ENCODE measurements at regions not wholly inside any gene's neighbourhood (a gene's known extent, or its start where the extent isn't known, plus 50 kb on each side); places are given as distances from the start of the nearest gene placed in this dataset.
"Not testable (repeated sequence)": the region's sequence is repeated elsewhere in the genome, so short reads cannot be mapped to it uniquely, and the experiment has no call there.

DNA sequence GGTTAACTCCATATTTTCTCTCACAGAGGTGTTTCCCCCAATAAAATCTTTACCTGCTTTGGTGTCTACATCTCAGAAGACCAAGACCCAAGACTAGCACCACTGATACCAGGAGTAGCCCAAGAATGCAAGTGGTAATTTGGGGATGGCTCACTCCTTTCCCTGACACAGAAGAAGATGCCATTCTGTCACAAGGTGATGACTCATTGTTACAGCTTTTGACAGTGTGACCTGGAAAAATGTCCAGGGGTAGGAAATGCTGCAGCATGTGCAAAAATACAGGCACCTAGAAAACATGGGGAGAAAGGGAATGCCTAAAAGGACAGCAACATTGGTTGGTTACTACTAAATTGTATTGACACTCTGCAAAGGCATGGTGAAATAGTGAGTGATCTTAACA lies 254.0 kb upstream of the GJE1 start:
- no peak for TF ChIP-seq CTCF (IDR thresholded peaks at IDR 0.05; ENCODE audit: insufficient read depth, low read depth, low read length, missing control alignments)
- H3K4me3 ChIP-seq (ENCODE audit: low read depth, low read length), result no peak overlapping the region
- DNase-seq (ENCODE audit: low read depth), result no peak

- TF ChIP-seq CTCF (IDR thresholded peaks at IDR 0.05; ENCODE audit: insufficient read depth, low read depth, low read length, missing control alignments), result no peak
- DNase-seq (ENCODE audit: low read depth), result no peak
- no peak overlapping the region for H3K4me3 ChIP-seq (ENCODE audit: low read depth, low read length)
Observed at GRCh38 chr6:141877275-141877983, 255.3 kb upstream of the GJE1 start.

DNA sequence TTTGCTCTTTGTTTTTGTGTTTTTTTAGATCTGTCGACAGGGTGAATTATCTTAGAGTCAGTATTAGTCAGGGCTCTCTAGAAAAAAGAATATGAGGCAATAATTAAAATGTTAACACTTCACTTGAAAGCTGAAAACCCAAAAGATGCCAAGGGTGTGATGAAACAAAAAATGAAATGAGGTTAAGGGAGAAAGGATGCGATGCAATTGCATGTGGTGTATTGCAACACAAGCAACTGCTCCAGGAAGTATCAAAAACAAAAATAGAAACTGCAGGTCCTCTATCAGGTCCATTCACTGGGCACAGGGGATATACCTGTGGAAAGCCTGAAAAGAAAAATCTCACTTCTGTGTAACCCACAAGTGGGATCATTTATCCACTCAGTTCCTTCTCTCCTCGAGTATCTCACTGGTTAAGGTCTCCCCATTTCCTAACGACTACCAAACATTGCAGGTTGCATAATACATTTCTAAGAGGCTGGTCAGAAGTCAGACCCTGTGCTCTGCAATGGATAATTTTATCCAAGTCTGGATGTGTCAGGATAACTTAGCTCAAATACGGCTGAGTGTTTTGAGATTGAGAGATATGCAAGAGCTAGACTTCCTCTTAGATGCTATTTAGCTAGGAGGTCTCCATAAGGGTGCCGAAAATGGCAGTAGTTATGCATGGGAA lies 257.7 kb upstream of the GJE1 start:
- no peak for DNase-seq (ENCODE audit: low read depth)
- no peak overlapping the region for H3K4me3 ChIP-seq (ENCODE audit: low read depth, low read length)
- TF ChIP-seq CTCF (IDR thresholded peaks at IDR 0.05; ENCODE audit: insufficient read depth, low read depth, low read length, missing control alignments), result no peak

GRCh38 chr6:141869509-141869908 lies 263.2 kb upstream of the GJE1 start:
- not testable (repeated sequence) for H3K4me3 ChIP-seq (ENCODE audit: low read depth, low read length); DNase-seq (ENCODE audit: low read depth)

DNA sequence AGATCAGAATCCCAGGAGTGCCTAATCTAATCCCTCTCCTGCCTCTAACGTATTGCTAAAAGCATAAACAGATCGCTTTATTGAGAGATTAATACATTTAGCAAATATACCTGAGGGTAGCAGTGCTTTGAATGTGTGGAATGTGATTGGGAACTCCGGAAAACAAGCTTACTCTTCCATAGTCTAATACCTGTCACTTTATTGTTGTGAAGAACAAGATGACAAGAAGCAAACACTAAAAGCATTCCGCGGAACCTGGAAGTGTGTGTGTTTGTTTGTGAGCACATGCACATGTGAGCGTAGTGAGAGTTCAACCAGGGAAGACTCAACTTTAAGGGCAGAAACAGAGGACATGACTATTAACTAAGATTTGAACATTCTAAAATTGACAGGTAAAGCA lies 265.0 kb upstream of the GJE1 start:
- TF ChIP-seq CTCF (IDR thresholded peaks at IDR 0.05; ENCODE audit: insufficient read depth, low read depth, low read length, missing control alignments), result no peak
- H3K4me3 ChIP-seq (ENCODE audit: low read depth, low read length), result no peak overlapping the region
- DNase-seq (ENCODE audit: low read depth), result no peak

DNA sequence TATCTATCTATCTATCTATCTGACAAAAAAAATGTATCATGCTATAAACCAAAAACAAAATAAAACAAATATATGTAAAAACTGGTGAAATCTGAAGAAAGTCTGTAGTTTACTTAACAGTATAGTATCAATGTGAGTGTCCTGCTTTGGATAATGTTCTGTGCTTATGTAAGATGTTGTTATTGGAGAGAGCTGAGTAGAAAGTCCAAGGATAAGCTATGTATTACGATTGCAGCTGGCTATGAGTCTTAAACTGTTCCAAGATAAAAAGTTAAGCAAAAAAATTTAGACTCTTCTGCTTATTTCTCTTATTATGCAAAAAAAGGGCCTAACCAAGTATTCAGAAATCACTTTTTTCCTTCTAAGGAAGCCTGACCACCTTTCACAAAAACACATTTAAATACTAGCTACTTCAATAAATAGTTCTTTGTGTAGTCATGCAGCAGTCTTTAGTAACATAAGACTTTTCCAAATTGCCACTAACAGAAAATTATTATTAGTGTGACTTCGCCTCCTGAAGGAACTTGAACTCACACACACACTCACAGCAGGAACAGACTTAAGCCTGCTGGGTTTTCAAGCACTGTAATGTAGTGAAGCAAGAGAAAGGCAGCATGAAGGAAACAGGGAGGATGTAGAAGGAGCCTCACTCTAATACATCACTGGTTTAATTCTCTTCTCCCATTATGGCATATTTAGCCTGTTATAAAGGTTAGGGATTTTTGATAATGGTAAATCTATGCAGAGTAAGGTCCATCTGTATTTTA lies 265.8 kb upstream of the GJE1 start:
- DNase-seq (ENCODE audit: low read depth), result no peak
- TF ChIP-seq CTCF (IDR thresholded peaks at IDR 0.05; ENCODE audit: insufficient read depth, low read depth, low read length, missing control alignments), result no peak
- no peak overlapping the region for H3K4me3 ChIP-seq (ENCODE audit: low read depth, low read length)

GRCh38 chr6:141851063-141851462 lies 281.7 kb upstream of the GJE1 start:
- DNase-seq (ENCODE audit: low read depth), result no peak
- no peak overlapping the region for H3K4me3 ChIP-seq (ENCODE audit: low read depth, low read length)
- TF ChIP-seq CTCF (IDR thresholded peaks at IDR 0.05; ENCODE audit: insufficient read depth, low read depth, low read length, missing control alignments), result no peak

Data from GM12865 (cell line).